Fibroblast of skin of right biceps (primary cell): ENCODE measurements at regions not wholly inside any gene's neighbourhood (a gene's known extent, or its start where the extent isn't known, plus 50 kb on each side); places are given as distances from the start of the nearest gene placed in this dataset.
"Not testable (repeated sequence)": the region's sequence is repeated elsewhere in the genome, so short reads cannot be mapped to it uniquely, and the experiment has no call there.

ENCODE experiments used
- DNase-seq: peaks from one replicate; pipeline ENCODE4 v3.0.0-alpha.2; 2013

DNA sequence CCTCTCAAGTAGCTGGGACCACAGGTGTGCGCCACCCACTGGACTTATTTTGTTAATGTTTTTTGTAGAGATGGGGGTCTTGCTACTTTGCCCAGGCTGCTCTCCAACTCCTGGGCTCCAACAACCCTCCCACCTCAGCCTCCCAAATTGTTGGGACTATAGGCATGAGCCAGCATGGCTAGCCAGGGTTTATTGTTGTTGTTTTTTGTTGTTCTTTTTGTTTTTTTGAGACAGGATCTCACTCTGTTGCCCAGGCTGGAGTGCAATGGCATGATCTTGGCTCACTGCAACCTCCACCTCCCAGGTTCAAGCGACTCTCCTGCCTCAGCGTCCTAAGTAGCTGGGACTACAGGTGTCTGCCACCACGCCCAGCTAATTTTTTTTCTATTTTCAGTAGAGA lies 142.2 kb downstream of the CRLF3 start:
- not testable (repeated sequence) for DNase-seq

DNA sequence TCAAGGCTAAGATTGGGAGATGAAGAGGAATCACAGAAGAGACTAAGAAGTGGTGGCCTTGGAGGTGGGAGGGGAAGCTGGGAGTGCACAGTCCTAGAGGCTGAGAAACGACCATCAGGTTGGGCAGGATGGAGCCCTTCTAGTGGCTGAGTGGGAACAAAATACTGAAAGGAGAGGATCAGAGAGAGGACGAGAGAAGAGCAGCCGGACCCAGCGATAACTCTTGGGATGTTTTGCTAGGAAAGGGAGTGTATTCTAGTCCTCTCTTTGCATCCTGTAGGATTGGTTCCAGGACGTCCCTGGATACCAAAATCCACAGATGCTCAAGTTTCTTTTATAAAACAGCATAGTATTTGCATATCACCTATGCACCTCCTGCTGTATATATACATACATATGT lies 143.8 kb downstream of the CRLF3 start:
- DNase-seq, result not testable (repeated sequence)

DNA sequence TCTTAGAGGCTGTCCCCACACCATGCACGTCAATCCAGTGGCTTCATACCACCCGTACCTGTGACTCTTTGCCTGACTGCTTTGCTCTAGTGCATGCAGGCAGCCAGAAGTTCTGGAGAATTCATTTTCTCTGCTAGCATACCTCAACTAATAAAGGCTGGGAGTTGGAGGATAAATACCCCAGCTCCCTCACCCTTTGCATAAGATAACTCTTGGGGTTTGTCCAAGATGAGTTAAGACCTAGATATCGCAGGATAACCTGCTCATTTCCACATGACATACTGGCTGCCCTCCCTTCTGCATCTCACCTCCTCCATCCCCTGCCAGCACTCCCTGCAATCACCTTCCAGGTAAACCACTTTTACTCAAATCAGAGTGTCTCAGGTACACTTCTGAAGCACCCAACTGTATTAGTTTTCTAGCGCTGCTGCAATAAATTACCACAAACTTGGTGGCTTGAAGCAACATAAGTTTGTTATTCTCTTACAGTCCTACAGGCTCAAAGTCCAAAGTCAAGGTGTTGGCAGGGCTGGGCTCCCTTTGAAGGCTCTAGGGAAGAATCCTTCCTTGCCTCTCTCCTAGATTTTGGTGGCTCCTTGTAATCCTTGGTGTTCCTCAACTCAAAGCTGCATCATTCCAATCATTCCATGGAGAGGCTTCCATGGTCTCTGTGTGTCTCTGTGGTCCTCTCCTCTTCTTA lies 146.8 kb downstream of the CRLF3 start:
- no peak for DNase-seq

DNA sequence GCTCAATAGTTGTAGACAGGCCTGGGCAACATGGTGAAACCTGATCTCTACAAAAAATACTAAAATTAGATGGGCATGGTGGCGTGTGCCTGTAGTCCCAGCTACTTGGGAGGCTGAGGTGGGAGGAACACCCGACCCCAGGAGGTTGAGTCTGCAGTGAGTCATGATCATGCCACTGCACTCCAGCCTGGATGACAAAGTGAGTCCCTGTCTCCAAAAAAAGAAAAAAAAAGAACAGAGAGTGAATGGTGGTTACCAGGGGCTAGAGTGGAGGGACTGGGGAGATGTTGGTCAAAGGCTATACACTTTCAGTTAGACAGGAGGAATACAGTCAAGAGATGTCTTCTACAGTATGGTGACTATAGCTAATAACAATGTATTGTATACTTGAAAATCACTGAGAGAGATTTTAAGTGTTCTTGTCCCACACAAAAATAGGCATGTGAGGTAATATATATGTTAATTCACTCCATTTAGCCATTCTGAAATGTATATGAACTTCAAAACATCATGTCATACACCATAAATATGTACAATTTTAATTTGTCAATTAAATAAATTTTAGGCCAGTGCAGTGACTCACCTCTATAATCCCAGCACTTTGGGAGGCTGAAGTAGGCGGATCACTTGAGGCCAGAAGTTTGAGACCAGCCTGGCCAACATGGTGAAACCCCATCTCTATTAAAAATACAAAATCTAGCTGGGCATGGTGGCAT lies 148.6 kb downstream of the CRLF3 start:
- DNase-seq, result not testable (repeated sequence)

DNA sequence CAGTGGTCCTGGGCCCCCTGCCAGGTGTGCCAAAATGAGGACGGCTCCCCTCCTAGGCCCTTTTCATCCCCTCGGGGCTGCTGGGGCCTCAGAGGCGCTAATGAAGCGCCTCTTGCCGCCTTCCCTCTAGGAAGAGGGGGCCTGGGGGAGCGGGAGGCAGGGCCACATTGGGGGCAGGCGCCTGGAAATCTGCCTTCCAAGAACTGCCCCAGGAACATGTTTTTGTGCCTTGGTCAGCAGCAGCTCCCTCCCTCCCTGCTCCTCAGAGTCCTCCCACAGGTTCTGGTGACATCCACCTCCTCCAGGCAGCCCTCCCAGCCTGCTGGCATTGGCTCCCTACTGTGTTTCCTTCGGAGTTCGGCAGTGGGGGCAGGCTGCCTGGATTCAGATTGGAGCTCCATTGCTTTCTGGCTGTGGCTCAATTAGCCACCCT lies 155.3 kb downstream of the CRLF3 start:
- DNase-seq, result not testable (repeated sequence)

DNA sequence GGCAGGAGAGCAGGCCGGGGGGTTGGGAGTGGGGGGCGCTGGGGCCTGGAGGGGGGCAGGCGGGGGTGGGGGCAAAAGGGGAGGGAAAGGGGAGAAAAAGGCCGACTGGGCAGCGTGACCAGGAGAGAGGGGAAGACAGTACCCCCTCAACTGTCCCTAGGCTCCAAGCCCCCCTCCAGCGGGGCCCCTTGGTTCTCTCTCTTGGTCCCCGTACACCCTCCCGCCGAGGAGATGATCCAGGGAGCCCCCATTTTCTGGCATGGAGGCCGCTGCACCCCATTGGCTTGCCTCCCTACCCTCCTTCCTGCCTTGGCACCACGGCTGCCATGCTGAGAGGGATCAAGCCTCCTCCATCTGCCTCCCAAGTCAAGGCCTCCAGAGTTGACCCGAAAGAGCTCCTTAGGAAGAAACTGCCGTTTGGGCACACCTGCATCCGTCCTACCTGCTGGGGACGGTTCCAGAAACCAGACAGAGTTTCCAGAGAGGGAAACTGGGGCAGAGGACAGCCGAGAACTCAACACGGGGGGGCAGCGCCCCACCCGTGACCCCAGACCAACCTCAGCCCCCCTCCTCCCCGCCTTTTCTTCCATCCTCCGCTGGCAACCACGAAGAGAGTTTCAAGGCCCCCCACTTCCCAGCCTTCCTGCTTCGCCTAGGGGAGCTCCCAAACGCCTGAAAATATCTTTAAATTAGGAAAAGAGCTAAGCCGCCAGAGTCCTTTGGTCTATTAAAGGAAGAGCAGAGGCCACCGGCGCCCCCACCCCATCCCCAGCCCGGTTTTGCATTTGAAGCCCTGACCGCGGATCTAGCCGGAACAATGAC lies 155.9 kb downstream of the CRLF3 start:
- not testable (repeated sequence) for DNase-seq

DNA sequence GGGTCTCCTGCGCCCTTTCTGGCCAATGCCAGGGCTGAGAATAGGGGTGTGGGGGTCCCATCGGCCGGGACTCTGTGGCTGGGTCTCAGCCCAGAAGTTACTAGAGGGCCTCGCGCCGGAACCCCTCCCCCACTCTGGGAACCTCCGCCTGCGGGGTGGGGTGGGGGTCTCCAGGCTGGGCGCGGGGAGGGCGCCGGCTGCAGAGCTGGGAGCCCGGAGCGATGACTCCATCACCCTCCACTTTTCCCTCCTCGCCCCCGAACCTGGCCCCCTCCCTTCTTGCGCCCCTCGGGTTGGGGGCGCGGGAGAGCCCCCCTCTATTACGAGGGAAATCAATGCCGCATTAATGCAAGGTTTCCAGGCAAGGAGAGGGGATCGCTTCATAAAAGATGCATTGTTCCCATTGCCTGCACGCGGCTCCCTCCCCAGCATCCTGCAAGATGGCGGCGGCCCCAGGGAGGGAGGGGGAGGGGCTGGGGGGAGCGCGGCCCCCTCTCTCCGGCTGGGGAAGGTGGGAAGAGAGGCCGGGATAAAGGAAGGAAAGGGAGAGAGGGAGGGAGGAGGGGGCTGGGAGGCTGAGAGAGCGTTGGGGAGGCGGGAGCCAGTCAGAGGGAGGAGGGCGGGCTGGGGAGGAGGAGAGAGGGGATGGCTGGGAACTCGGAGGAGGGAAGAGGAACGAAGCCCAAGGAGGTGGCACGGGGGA lies 156.7 kb downstream of the CRLF3 start:
- peak; percentile 93 for DNase-seq

DNA sequence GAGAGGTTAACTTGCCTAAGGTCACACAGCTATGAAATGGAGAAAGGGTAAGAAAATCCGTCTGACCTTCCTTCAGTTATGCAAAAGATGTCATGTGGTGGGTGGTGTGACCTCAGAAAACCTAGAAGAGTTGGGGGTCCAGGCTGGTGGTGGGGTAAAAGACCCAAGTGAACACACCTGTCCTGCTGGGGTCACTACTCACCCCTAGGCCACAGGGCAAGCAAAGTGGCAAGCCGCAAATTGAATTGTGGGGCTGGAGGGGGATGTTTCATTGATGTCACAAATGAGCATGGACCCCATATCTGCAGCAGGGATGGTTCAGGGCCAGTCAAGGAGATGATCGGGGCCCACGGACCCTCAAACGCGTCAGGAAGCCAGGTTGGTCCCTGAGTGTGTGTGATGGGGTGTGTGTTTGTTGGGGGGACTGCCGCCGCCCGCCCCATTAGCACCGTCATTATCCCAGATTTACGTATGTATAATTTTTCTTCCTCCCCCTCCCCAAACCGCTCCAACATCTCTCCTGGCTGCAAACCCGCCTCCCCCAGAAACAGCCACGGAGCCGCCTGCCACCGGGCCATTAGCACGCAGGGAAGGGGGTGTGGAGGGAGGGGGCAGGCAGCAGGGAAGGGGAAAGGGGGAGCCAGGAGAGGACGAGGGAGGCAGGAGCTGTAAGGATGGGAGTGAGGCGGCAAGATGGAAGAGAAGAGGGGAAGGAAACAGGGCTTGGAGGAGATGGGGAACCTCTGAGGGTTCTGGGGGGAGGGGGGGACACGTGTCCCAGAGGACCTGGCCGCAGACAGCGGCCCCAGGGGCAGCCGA lies 157.4 kb downstream of the CRLF3 start:
- DNase-seq, result not testable (repeated sequence)

DNA sequence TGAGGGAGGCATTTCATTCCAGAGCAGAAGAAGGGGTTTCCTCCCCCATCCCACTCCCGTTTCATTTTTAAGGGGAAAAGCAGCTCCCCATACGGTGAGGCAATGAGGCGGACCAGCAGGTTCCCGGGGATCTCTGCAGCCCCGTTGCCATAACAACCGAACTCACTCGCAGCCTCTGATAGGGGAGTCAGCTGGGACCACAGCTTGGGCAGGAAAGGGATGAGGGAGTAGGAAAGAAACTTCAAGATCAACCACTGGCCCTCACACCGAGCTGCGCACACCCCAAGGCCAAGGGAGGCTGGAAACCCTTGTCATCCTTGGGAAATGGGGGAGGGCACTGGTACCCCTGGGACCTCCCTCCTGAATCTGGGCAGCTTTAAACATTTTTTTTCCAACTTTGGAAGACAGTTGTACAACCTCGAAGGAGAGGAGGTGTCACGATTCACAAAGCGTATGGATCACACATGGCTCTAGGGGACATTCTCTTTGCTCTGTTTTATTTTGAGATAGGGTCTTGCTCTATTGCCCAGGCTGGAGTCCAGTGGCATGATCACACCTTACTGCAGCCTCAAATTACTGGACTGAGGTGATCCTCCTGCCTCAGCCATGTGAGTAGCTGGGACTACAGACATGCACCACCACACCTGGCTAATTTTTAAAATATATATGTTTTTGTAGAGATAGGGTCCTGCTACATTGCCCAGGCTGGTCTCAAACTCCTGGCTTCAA lies 160.6 kb downstream of the CRLF3 start:
- peak; percentile 25 for DNase-seq

DNA sequence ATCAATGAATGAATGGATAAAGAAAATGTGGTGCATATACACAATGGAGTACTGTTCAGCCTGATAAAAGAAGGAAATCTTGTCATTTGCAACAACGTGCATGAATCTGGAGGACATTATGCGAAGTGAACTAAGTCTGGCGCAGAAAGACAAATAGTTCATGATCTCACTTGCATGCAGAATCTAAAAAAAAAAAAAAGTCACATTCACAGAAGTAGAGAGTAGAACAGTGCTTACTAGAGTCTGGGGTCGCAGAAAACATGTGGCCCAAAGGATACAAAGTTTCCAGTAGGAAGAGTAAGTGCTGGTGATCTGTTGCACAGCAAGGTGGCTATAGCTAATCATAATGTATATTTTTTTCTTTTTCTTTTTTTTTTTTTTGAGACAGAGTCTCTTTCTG lies 167.3 kb downstream of the CRLF3 start:
- DNase-seq, result not testable (repeated sequence)

DNA sequence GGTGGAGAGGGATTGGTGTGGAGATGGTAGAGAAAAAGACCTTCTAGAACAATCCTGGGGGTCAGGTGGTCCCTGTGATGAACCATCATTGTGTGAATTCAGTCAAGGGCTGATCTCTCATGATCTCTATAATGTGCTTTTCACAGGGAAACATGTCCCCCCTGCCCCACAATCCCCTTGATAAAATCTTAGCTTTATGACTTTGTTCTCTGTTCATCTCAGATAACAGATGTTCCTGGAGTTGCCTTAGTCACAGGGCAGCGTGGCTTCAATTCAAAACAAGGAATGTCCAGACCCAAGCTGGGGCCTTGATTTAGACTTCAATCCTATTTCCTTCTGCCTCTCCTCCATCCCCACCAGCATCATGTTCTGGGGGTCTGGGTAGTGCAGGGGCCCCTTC lies 171.5 kb downstream of the CRLF3 start:
- not testable (repeated sequence) for DNase-seq

DNA sequence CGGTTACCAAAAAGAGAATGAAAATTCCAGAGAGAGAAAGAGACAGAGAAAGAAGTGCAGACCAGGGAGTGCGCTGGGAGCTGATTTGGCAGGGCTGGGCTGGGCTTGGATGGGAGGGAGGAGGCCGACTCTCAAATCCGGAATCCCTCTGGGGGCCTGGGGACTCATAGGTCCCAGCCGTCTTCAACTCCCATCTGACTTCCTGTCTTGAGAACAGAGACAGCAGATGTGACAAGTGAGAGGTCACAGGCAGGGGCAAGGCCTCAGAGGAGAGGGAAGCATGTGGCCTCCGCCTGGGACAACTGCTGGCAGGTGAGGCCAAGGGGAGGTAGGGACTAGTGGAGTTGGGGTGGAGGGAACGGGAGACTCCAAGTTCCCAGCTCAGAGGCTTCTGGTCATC lies 172.9 kb downstream of the GOSR1 start:
- DNase-seq, result not testable (repeated sequence)

DNA sequence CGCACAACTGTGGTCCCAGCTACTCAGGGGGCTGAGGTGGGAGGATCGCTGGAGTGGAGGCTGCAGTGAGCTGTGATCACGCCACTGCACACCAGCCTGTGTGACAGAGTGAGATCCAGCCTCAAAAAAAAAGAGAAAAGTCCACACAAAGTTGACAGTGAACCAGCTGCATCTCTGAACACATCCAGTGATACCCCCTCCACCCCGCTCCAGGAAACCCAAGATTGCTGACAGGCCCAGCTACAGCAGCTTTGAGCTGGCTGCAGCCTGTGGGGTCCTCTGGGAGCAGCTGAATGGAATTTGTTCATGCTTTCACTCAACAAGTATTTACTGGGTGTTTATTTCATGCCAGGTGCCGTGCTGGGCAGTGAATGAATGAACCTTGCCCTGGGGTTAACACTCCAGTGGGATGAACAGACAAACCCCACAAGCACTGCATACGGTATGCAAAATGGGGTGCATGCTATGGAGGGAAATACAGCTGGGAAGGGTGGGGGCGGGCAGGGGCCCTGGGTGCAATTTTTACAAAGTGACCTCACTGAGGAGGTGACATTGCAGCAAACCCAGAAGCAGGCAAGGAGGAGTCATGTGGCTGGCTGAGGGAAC lies 170.9 kb downstream of the GOSR1 start:
- DNase-seq, result not testable (repeated sequence)

DNA sequence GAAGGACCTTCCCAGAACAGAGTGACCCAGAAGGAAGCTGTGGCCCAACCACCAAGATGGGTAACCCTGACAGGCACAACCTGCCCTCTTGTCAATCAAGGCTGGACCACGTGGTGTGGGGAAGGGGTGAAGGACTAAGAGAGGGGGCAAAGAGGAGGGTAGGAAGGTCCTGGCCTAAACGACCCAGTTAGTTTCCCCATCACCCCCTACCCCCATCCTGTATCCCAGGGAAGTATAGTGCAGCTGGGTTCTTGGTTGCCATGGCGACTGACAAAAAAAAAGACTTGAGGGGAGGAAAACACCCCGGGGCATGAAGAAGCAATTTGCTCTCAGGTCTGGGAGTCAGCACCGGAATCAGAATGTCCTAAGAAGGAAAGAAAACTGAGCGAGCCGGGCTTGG lies 168.7 kb downstream of the GOSR1 start:
- not testable (repeated sequence) for DNase-seq

DNA sequence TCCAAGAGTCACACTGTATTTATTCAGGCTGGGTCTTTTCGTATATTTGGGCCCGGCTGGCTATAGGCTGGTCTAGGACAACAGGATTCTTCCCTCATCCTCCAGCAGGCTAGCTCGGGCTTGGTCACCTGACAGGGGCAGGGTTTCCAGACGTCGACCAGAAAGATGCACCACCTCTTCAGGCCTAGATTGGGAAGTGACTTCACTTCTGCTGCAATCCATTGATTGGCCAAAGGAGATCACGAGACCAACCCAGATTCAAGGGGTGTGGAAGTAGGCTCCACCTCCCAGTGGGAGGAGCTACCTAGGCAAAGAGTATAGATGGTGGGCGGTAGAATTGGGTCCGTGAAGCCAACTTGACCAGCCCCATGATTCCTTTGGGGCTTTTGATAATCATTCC lies 167.5 kb downstream of the GOSR1 start:
- not testable (repeated sequence) for DNase-seq

DNA sequence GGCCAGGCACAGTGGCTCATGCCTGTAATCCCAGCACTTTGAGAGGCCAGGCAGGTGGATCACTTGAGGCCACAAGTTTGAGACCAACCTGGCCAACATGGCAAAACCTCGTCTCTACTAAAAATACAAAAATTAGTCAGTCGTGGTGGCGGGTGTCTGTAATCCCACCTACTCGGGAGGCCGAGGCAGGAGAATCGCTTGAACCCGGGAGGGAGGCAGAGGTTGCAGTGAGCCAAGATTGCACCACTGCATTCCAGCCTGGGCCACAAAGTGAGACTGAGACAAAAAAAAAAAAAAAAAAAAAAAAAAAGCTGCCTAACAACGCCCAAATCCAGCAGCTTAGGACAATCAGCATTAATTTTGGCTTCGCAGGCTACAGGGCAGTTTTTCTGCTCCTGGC lies 167.1 kb downstream of the GOSR1 start:
- DNase-seq, result not testable (repeated sequence)

DNA sequence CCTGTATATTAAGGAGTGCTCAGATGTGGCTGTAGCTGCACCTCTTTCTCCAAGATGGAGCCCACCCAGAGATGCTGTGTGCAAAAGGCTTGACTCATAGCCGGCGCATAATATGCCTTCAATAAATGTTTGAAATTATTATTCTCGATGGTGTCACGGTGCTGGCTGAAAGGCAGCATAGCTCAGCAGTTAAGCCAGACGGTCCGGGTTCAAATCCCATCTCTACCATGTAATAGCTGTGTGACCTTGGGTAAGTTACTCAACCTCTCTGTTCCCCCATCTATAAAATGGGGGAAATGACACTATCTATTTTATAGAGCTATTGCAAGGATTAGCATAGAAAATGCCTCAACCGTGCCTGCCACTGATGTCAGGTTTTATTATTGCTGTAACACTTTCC lies 164.2 kb downstream of the GOSR1 start:
- not testable (repeated sequence) for DNase-seq

DNA sequence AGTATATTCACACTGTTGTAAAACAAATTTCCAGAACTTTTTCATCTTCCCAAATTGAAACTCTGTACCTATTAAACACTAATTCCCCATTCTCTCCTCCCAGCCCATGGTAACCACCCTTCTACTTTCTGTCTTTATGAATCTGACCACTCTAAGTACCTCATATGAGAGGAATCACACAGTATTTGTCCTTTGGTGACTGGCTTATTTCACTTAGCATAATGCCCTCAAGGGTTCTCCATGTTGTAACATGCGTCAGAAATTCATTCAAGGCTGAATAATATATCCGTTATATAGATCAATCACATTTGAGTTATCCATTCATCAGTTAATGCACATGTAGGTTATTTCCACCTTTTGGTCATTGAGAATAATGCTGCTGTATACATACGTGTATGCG lies 162.2 kb downstream of the GOSR1 start:
- not testable (repeated sequence) for DNase-seq

DNA sequence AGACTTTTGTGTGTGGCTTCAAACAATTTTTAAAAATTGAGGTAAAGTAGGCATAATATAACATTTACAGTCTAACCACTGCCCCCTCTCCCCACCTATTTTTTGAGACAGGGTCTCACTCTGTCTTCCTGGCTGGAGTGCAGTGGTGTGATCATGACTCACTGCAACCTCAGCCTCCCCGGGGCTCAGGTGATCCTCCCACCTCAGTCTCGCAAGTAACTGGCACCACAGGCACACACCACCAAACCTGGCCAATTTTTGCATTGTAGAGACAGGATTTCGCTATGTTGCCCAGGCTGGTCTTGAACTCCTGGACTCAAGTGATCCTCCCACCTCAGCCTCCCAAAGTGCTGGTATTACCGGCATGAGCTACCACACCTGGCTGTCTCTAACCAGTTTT lies 161.8 kb downstream of the GOSR1 start:
- DNase-seq, result not testable (repeated sequence)

DNA sequence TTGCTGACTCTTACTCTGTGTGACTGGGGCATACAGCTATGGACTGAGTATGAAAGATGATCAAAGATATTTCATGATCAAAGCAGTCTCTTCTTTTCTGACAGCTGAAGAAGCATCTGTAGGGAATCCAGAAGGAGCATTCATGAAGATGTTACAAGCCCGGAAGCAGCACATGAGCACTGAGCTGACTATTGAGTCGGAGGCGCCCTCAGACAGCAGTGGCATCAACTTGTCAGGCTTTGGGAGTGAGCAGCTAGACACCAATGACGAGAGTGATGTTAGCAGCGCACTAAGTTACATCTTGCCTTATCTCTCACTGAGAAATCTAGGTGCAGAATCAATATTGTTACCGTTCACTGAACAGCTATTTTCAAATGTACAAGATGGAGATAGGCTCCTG lies 154.4 kb downstream of the GOSR1 start:
- DNase-seq, result not testable (repeated sequence)

DNA sequence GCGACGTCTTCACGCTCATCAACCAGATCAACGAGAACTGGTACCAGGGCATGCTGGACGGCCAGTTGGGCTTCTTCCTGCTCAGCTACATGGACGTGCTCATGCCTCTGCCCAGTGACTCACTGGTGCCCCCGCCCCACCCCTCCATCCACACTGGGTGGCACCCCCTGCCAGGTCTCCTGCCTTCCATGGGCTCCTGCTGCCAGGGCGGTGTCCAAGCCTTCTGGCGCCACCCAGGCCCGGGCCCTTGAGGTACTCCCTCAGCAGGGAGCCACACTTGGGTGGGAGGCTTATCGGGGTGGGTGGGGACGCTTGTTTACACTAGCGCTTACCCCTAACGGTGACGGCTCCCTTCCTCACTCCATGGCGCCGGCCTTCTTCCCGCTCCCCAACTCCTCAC lies 148.2 kb downstream of the GOSR1 start:
- DNase-seq, result not testable (repeated sequence)
